DMS79 treated with DMSO at 0.1 percent for 48 hours (cell line): ENCODE measurements at regions not wholly inside any gene's neighbourhood (a gene's known extent, or its start where the extent isn't known, plus 50 kb on each side); places are given as distances from the start of the nearest gene placed in this dataset.

Experiments used
- DNase-seq: peaks from one replicate; lab custom pipeline; 2025; lab: John Stamatoyannopoulos, UW

DNA sequence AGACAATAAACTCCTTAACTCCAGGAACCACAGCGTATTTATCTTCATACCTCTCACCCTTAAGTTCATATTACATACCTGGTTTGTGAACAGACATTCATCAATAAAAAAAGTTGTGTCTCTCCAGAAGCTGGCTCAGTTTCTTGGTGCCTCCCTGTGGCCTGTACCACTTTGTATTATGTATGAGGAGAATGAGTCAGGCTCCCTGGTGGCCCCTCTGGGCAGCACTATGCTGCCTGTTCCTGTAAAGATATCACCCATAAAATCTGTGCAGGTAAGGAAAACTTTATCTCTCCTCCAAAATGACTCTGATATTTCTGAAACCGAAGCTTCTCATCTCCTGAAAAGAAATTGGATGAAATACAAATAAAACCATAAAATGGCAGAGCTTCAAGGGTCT, 198.4 kb upstream of the NT5C1B start:
- no peak for DNase-seq

DNA sequence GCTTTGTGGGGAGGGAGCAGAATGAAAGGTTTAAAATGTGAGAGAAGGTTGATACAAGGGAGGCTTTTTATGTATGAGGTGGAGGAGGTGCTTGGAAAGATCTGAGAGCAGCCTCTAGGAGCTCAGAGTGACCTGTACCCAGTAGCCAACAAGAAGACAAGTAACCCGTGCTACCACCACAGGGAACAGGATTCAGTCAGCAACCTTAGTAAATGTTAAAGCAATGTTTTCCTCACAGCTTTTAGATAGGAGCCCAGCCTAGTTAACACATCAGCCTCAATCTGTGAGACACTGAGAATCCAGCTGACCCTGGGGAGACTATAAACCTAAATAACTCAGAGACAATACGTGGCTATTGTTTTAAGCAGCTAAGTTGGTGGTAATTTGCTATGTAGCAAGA, 194.9 kb upstream of the NT5C1B start:
- DNase-seq: no peak

DNA sequence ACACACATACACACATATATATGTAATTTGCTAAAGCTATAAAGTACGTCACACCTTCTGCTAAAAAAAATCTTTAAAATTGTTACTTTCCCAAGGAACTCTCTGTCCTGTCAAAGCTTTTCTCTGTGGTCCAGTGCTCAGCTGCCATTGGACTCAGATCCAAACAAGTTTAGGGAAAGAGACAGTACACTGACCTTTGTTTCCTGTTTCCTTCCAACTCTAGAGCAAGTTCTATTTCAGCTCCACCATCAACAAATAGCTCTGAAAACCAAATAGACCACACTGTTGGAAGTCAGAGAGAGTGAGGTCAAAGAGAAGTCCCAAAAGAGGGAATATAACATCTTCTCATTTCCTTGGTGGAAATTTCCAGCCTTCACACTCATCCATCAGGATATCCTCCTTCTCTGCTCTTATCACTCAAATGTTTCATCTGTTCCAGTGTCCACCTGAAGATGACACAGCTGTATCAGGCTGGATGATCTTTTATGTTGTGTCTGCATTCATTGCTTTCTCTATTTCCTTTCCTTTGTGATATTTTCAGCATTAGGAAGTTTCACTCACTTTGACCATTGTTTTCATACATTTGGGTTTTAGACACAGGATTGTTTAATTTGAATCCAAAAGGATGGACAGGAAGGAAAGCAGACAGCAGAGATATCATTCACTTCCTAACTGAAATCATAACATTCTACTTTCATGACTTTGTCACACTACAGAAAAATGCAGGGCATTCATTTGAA, 192.3 kb upstream of the NT5C1B start:
- DNase-seq: no peak

DNA sequence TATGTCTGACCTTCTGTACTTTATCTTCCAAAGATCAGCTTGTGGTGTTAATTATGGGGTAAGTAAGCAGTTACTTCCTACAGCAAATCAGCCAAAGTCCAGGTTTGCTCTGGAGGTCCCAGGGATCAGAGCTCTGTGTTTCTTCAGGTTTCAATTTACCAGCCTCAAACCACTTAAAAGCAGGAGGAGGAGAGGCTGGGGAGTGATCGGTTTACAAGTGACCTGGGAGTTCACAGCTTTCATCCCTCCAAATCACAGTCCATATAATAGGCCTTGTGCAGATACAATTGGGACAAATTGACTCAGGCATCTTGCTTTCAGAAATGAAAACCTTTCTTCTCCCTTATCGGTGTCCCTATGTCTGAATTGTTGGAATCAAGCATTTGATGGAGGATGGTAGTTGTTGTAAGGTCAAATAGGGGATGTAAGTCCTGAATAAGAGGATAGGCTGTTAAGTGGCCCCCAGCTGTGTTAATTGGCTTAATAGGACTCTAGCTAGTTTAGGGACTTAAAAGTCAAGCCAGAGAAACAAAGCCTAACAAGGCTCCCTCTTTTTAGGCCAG, 188.0 kb upstream of the NT5C1B start:
- no peak for DNase-seq

DNA sequence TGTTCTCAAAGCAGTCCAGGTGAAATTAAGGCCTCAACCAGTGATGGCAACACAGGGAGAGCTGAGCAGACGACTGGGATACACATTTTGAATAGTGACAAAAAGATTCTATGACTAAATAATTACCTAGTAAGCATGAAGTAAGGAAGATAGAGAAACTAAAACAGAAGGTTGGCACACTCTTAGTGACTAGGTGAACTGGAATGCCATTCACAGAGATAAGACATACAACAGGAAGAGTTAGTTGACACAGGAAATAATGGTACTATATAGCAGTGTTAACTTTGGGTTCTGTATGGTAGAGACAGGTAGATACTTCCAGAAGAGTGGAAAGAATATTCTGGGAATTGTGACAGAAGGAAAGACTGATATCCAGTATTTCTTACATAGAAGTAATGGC, 181.8 kb upstream of the NT5C1B start:
- no peak for DNase-seq

DNA sequence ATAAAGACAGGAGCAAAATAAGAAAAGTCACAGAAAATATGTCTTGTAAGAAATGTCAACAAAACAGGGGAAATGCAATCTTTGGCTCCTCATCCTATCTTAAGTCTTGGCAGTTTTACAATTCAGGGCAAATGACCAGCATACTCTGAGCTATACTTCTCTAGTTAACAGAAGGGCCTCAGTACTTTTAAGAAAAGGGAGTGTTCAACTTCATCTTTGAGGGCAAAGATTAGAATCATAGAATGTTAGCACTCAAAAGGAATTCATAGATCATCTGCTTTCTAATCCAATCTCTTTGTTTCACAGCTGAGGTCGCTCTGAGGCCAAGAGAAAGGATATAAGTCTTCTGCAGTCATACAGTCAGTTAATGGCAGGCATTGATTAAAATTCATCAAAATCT, 174.0 kb upstream of the NT5C1B start:
- no peak for DNase-seq

DNA sequence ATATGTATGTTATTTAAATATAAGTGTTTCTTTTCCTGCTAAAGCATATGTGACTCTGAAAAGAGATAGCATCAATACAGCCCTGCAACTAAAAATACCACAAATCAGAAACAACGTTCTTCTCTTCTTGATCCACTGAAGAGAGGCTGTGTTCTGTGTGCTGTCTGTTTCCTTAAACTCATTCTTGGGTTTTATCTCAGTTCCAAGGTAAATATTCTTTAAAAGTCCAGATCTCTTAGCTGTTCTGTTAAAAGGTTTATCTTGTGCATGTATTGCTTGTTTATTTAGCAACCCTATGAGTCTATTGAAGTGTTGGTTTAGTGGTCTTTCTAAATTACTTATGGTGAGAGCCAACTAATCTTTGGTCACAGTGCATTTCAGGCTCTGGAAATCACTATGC, 173.3 kb upstream of the NT5C1B start:
- no peak for DNase-seq

DNA sequence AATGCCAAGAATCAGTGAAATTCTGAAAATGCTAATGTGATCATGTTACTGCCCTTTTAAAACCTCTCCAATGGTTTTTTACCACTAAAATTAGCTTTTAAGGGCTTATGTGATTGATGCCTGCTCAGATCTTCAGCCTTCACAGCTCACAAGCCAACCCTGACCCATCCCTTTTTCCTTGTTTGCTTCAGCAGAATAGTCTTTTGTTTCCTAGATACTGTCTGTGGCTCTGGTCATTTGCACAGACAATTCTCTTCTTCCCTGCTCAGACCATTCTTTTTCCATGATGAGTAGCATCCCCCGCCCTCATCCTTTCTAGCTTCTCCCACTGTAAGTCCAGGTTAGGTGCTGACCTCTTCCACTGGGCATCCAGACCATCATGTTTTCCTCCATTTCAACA, 164.9 kb upstream of the NT5C1B start:
- no peak for DNase-seq

DNA sequence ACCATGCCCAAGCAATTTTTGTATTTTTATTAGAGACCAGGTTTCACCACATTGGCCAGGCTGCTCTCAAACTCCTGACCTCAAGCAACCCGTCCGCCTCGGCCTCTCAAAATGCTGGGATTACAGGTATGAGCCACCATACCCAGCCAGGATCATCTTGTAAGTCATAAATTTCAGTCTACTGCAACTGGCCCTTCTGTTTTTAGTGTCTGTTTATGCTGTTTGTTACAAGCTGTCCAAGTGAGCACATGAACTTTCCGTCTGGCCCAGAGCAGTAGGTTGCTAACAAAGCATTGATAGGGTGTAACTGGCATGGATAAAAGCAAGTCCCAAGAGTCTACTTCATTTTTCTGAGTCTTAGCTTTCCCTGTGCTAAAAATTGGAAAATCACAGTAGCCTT, 164.4 kb upstream of the NT5C1B start:
- DNase-seq: no peak

DNA sequence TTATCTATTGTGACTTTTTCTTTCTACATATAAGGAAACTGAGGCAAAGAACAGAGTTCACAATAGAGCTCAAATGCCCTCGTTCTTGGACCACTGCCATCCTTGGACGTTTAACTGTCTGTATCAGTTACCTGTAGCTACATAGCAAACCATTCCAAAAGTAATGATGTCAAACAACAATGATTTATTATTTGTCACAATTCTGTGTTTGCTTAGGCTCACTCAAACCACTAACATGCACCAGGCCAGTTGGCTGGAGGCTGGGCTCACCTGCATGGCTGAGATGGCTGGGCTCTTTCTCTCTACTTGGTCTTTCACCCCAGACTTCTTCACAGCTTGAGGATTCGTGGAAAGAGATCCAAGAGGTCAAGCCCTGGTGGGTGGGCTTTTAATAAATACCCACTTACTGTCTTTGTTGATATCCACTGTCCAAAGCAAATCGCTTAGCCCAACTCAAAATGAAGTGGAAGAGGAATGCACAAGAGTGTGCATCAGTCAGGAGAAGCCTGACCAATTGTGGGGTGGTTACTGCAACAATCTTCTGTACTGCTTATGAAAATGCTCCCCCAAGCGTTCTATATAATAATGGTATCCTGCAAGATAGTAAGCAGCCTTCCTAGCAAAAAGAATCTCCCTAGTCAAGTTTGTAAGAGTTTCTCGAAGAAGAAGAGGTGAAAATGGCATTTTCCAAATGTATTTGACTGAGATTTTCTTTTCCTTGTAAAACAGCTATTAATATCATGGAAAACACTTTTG, 163.5 kb upstream of the NT5C1B start:
- no peak for DNase-seq

DNA sequence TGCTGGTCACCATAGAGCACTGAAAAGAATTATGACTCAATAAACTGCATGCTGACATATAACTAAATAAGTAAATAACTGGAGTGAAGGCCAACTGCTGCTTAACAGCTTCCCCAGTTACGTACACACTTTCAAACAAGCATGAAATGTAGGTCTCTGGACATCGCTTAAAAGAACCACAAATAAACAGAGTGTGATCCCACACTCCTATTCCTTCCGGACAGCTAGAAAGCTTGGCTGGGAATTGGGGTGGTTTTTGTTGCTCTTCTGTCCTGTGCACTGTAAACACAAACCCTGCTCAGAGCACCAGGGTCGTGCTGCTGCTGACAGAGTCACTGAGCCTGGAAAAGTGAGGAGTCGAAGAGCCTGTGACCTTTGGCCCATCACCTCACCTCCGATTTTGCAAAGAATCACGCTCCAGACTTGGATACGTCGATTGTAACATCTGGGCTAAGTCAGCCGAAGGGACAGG, 162.7 kb upstream of the NT5C1B start:
- DNase-seq: no peak

DNA sequence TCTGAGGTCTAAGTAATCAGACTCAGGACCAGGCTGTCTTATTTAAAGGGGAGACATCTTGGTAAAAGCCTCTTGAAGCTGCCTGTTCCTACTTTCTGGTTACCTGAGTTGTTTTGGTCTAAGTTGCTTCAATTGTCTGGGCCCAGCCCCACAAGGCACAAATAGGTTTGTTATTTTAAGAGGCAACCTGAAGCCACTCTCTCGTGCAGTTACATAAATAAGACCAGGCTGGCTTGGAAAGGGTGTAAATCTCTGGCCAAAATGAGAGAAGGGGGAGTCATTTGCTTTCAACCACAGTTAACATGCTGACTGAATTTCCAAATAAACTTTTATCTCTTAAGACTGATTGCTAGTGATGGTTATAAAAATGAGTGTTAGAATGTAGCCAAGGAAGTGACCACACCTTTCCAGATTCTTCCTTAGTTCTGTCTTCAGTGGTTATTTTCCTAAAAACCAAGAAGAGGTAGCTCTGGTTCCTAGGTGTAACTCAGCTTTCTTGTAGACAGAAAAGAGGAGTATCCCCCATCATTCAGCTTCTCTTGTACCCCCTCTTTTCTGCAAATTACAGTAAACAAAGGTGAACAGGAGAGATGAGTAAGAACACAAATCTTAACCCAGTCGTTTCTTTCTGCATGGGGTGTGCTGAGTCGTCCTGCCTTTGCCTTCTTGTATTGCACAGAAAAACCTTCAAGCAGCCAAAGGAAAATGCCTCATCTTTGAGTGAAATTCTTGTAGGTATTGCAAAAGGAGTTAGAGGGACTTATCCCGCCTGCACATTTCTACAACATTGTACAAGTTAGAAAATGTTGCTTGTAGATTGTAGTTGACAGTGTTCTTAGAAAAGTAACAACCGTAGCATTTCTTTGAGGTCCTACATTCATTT, 161.5 kb upstream of the NT5C1B start:
- no peak for DNase-seq

DNA sequence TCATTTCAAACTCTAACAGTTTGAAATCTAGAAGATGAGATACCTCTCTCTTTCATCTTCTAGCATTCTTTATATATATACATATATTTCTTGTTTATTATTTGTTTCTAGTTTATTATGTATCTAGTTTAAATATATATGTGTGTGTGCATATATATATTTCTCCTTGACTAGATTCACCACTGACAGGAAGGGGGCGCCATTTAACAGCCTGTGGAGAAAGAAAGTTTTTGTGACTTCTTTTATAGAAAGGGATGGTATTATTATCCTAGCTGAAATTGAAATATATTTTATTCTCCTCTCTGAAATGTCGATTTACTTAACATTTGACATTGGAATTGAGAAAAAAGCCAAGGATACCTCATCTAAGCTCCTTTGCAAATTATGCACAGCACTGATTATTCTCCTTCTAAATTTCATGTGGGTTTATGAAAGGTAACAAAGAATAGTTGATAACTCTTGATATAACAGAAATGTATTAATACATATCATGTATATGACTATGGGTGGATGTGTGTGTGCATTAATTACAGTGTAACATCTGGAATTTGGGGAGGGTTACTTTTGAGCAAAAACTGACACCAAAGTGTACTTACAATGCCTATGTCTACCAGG, 160.7 kb upstream of the NT5C1B start:
- DNase-seq: peak; percentile 31

DNA sequence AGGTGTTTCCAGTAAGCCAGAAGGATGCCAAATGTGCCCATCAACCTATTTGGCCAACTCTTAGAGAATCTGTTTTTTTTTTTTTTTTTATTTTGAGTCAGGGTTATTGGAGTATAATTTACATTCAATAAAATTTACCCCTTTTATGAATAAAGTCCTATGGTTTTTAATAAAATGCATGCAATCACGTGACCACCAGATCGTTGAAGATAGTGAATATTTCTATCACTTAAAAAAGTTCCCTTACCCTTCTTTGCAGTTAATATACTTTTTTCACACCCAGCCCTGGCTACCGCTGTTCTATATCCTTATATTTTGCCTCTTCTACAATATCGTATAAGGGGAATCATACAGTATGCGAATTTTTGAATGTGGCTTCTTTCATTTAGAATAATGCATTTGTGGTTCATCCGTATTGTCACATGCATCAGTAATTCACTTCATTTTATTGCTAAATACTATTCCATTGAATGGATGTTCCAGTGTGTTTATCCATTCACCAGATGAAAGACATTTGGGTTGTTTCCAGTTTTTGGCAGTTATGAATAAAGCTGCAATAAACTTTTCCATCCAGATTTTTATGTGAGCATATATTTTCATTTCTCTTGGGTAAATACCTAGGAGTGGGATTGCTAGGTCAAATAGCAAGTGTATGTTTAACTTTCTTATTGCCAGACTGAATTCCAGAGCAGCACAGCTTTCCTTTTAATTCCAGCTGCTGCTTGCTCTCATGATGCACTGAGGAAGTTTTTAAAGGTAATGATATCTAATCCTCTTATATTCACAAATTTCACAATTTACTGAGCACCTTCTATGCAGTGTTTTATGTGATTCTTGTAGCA, 156.3 kb upstream of the NT5C1B start:
- DNase-seq: no peak

DNA sequence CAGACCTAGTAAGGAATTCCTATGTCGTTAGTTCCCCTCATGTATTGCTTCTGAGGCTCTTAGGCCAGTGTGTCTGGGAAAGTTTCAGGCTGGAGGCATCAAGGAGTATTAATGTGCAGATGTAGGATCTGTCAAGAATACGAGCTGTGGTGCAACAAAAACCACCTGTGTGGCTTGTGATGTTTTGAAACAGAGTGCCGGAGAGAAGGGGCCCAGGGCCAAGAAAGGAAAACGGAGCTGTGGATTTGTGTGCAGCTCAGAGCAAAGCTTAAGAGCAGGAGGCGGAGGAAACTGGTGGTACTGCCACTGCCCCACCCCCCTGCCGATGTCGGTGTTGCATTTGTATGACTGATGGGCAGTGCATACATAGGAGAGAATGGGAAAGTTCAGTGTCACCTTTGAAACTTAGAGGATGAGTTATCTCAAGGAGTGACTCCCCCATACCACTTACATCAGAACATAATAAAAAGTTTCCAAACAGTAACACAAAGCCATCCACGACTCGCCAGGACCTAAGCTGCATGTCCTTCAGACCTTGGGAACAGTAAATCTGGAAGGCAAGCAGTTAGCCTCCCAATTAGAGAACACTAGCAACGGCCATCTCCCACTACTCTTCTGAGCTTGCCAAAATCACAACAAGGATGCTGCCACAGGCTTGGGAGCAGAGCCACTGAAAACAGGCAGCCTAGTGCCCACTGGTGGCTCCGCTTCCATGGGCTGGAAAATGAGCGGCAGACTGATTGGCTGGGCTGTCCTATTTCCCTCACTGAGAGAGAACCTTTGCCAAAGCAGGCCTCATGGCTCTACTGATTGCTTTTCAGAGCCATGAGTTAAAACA, 152.7 kb upstream of the NT5C1B start:
- no peak for DNase-seq

DNA sequence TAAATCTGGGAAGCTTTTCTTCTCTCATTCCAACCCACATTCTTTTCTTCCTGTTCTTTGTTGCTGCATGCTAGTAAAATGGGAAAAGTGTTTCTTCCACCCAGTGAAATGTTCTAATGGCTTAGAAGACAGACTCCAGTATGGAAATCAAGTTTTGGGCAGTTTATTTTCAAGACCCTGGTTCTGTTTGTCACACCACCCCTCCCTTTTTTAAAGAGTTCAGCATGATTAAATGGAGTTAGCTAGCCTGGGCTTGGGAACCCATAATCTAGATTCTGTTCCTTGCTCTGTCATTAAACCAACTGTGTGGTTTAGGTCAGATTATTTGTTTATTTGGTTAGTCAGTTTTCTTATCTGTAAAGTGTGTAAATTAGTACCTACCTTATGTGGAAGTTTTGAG, 151.8 kb upstream of the NT5C1B start:
- DNase-seq: no peak

DNA sequence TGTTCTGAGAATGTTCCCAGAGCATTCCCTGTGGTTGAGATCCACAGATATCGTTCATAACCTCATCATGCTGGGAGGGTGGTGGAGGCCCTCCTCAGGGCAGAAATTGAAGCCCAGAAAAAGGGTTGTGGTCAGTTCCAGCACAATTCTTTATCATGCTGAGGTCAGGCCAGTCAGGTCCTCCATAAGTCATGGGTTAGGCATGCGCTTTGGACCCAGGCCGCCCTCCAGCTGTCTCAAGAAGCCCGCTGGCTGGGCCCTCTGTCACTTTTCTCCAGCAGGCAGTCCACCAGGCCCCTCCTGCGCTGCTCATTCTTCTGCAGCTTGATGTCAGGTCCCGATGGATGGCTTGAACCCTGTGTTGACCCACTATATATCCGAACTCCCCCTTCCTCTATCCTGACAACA, 151.1 kb upstream of the NT5C1B start:
- no peak for DNase-seq

DNA sequence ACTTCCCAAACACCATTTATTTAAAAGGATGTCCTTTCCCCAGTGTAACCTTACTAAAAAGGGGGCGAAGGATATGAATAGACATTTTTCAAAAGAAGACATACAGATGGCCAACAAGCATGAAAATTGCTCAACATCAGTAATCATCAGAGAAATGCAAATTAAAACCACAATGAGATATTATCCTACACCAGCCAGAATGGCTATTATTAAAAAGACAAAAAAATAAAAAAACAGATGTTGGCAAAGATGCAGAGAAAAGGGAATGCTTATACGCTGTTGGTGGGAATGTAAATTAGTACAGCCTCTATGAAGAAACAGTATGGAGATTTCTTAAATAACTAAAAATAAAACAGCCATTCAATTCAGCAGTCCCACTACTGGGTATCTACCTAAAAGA, 142.3 kb upstream of the NT5C1B start:
- DNase-seq: no peak

DNA sequence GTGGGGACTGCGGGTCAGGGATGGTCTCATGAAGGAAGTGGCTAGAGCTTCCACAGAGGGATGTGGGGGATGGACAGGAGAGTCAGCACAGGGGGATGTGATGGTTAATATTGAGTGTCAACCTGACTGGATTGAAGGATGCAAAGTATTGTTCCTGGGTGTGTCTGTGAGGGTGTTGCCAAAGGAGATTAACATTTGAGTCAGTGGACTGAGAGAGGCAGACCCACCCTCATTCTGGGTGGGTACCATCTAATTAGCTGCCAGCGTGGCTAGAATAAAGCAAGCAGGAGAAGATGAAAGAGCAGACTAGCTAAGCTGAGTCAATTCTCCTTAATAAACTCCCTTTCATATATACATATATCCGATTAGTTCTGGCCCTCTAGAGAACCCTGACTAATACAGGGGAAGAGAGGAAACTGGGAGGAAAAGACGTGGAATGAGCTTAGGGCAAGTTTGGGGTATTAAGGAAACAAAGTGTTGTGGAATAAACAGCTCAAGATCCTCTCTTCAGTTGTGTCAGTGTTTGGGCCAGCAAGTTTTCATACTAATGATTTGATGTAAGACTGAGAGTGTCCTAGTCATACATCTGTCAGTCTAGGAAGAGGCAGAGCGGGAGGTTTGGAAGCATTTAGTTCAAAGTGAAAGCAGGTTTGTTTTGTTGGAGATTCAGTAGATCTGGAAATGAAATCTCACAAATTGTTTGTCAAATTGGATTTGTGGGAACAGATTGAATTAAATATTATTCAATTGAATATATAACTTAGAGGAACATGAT, 135.2 kb upstream of the NT5C1B start:
- DNase-seq: no peak
